HG03469 (cell line): ENCODE measurements at regions not wholly inside any gene's neighbourhood (a gene's known extent, or its start where the extent isn't known, plus 50 kb on each side); places are given as distances from the start of the nearest gene placed in this dataset.

Experiments
- ATAC-seq: cut with Tn5 transposase; IDR thresholded peaks from one replicate; pipeline ENCODE4 v1.9.1; 2021; ENCODE audit warnings: mild to moderate bottlenecking, moderate library complexity, moderate number of reproducible peaks; ENCODE audit not compliant: unreplicated experiment

GRCh38 chr3:182185313-182185712 is 473.6 kb downstream of the SOX2 start:
- no peak for ATAC-seq

GRCh38 chr3:182190056-182190455 is 478.3 kb downstream of the SOX2 start:
- ATAC-seq: no peak

DNA sequence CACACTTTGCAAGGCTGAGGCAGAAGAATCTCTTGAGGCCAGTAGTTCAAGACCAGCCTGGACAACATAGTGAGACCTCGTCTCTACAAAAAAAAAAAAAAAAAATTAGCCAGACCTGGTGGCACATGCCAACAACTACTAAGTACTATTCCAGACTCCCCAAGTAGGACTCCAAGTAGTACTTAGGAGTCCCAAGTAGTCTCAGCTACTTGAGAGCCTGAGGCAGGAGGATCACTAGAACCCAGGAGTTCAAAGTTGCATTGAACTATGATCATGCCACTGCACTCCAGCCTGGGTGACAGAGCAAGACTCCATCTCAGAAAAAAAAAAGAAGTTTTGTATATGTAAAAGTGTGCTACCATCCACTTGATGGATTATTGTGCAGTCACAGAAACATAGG is 486.6 kb downstream of the SOX2 start:
- ATAC-seq: no peak

GRCh38 chr3:182201456-182202168 is 489.9 kb downstream of the SOX2 start:
- ATAC-seq: no peak

GRCh38 chr3:182212479-182213076 is 500.9 kb downstream of the SOX2 start:
- no peak for ATAC-seq

GRCh38 chr3:182214416-182214815 is 502.7 kb downstream of the SOX2 start:
- no peak for ATAC-seq

DNA sequence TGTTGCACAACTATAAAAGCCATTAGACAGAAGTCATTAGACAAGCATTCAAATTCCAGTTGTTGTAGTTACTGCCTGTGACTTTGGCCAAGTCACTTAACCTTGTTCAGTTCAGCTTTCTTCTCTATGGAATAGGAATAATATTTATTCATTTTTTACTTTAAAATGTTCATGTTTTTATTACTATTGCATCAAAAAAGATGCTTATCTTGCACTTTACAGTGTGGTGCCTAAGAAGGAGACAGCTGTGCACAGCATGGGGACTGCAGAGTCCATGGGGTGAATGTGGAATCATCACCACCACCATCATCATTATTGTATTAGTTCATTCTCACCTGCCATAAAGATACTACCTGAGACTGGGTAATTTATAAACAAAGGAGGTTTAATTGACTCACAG is 504.2 kb downstream of the SOX2 start:
- ATAC-seq: no peak

DNA sequence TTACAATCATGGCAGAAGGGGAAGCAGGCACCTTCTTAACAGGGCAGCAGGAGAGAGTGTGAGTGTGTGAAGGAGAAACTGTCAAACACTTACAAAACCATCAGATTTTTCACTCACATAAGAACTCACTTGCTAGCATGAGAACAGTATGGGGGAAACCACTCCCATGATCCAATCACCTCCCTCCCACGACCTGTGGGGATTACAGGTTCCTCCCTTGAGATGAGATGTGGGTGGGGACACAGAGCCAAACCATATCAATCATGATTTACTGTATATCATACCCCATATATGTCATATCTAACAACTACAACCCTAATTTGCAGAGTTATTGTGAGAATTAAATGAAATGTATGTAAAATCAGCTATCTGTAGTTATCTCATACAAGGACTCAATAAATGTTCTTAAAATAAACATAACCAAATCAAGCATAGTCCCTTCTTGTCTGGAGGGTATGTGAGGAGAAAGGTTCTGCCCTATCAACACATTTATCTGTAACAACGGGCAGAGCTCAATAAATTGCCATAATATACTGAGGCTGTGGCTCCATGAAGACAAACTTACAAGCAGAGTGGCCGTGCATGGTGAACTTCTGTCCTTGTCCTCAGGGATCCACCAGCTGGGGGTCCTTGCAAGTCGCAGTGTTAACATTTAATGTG is 504.7 kb downstream of the SOX2 start:
- ATAC-seq: no peak

- ATAC-seq: no peak
Observed at GRCh38 chr3:182220013-182220412, 508.3 kb downstream of the SOX2 start.

GRCh38 chr3:182220471-182220870 is 508.7 kb downstream of the SOX2 start:
- ATAC-seq: no peak

DNA sequence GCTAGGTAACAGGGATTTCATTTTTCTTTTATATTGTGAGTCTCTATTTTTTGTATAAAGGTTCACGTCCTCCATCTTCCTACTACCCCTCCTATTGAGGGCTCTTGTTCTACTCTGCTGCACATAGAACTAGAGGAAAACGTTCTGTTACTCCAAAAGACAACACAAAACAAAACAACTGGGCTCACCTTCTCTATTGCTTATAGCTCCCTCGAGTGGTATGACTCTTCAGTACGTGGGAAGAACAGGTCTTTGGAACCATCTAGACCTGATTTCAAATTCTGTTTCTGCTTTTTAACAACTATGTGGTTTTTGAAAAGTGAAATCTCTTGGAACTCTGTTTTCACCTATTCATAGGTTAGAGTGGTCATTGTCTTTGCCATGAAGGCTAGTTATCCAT is 515.3 kb downstream of the SOX2 start:
- no peak for ATAC-seq

- ATAC-seq: no peak
Observed at GRCh38 chr3:182233405-182233804, 521.7 kb downstream of the SOX2 start.

GRCh38 chr3:182233957-182234356 is 522.2 kb downstream of the SOX2 start:
- ATAC-seq: no peak

GRCh38 chr3:182234881-182235280 is 523.2 kb downstream of the SOX2 start:
- ATAC-seq: no peak

DNA sequence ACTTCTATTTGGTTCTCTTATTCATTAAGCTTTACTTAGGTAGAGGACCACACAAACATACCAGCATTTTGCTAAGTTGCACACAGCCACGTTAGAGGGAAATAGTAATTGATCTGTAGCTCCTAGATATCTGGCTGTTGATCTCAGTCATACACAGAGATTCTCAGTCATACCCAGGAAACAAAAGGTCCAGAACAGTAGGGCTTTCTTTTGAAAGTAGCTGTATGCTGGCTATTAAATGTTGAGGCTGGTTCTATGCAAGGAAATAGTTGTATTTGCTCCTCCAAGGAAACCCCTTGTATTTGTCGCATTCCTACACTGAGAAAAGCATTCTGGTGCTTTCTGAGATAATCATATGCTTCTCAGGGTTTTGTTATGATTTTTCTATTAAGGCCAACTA is 523.8 kb downstream of the SOX2 start:
- no peak for ATAC-seq

DNA sequence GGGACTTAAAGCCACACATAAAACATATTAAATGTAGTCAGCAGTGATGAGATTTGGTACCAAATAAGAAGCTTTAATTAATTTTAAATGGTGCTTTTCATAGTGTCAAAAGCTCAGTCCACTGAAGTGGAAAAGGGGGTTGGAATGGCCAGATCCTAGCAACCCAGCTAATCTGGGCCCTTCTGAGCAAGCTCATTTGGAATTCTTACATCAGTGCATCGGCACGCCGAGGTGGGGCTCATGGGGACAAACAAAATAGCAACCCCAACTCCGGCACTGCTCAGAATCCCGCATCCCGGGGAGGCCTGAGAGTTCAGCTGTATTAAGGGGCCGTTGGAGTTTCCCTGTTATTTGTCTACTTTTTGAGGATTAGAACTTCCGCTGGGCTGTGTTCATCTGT is 526.4 kb downstream of the SOX2 start:
- ATAC-seq: no peak

GRCh38 chr3:182239316-182239715 is 527.6 kb downstream of the SOX2 start:
- no peak for ATAC-seq

GRCh38 chr3:182240474-182240873 is 528.7 kb downstream of the SOX2 start:
- no peak for ATAC-seq

DNA sequence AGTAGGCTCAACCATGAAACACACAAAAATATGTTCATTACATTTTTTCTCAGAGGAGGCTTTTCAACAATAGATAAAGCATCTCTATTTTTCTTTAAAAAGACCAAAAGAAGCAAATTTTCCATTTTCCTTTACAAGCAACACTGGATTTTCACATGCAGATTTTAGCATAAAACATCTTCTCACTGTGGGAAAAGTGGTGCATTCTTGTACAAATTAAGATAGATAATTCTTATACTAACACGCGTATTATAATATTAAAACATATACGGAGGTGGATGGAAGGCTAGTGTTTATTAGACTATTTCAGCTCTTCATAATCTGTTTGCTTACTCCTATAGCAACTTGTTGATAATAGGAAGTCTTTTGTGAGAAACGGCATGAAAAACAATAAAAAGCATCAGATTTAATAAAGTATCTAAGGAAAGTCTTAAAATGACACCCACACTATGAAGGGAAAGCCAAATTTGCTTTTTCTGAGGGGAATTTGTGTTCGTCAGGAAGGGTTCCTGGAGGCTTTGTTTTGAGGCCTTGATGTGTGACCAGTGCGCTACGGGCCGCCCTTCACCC is 529.6 kb downstream of the SOX2 start:
- no peak for ATAC-seq

DNA sequence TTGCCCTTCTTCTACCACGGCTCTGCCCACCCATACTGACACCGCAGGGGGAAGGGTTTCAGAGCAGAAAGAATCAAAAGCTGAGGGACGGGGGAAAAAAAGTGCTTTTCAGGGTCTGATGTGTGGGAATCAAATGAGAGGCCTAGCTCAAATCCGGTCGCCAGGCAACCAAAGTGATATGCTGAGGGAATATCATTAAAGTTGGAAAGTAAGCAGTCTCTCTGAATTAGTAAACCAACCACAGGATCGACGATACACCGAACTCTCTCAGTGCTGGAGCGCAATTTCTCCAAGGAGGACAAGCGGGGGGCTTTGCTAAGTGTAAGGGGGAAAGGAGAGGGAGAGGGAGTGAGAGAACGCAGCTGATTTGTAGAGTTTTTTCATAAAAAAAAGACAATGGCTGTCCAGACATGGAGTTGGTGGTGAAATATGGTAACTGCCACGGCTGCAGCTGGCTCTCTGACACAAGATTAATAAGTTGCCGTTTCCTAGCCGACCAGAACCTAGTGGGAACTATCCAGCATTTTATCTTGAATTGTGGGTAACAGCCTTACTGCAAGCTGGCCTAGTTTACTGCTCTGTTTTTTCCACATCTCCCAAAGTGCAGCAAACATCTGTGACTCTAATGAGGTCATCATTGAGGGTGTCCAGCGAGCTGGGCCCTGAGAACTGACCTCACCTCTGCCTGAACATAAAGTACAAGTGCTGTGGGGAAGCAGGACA is 530.2 kb downstream of the SOX2 start:
- no peak for ATAC-seq

DNA sequence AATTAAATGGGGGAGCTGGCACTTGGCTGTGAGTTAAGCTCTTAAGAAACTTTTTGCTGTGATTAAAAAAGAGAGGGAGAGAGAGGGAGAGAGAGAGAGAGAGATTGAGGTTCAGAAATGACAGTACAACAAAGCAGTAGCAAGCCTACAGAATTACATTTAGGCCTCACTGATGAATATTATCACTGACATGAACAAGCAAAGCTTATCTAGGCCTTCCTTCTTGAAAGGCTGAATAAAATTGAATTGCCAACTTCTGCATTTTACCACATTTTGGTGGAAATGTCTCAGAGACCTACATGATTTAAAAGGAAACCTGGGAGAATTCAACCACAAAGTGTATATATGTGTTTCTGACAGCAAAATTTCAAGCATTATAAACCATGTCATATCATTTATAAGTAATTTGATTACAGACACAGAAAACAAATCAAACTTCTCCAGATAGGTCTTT is 530.8 kb downstream of the SOX2 start:
- no peak for ATAC-seq
